GM19238 (cell line): ENCODE measurements at regions not wholly inside any gene's neighbourhood (a gene's known extent, or its start where the extent isn't known, plus 50 kb on each side); places are given as distances from the start of the nearest gene placed in this dataset.

Experiments
- DNase-seq: peaks from one replicate; pipeline ENCODE4 v3.0.0; 2011; ENCODE audit warnings: low spot score; ENCODE audit not compliant: insufficient read length

DNA sequence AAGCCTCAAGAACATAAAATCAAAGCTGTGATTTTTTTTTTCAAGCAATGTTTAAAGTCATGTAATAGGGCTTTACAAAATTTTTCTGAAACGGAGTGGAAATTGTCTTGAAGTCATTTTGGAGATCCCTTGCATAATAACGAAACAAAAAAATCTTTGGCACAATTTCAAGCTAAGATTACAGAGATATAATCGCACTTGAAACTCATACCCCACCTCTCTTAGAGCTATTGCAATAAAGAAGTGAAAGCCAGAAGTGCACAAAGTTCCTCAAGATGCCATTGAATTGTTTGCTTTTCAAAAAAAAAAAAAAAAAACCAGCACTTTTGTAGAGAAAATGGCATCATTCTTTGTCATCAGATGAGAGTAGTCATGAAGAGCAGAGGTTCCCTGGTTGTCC, 152.3 kb downstream of the PAX3 start:
- no peak for DNase-seq

DNA sequence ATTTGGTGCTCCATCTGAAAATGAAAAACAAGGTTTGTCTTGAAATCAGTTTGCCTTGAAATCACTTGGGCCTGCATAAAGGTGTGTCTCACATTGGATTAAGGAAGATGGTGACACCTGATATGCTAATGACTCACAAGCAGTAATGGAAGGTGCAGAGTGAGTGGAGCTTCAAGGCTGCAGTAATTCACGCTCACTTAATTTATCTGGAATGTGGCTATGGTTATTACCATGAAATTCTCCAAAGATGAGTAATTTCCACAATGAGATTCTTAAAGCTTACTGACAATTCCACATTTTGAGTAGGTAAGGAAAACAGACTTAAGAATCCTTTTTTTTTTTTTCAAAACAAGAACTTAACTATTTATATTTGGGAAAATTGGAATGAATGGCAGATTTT, 156.8 kb downstream of the PAX3 start:
- no peak for DNase-seq

DNA sequence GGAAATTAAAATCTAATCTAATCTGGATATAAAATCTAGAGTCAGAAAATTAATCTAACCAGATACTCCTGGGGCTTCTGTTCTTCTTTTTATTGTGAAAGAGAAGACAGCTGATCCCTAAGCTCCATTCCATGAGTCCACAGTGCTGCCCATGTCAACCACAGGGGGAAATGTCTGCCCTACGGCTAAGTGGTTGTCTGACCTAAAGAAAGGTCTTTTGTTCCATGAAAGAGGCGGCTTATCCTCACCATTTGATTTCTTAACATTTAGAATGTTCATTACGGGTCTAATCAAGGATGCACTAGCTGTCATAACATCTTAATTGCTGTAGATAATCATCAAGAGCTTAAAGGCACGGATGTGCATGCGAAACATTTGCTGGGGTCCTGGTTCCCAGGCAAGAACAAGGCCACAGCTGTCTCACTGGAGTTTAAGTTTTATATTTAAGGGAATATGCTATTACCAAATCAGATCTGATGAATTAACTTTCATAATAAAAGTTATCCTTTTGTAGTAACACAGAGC, 162.6 kb downstream of the PAX3 start:
- DNase-seq, result no peak

DNA sequence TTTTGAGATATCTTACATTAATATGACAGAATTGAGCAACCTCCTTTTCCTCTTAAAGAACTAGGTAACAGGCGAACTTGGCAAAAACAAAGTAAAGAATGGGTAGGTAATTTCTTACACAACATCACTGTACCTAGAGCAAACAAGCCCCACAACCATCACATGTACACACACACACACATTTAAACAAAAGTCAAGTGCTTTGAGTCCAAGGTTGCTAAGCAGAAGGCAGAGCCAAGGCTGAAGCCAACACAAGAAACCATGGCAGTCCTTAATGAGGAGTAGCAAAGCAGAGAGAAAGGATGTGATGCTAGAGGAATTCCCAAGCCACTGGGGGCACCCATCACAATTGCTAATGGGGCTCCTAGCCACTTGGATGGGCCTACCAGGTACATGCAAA, 164.1 kb downstream of the PAX3 start:
- no peak for DNase-seq

DNA sequence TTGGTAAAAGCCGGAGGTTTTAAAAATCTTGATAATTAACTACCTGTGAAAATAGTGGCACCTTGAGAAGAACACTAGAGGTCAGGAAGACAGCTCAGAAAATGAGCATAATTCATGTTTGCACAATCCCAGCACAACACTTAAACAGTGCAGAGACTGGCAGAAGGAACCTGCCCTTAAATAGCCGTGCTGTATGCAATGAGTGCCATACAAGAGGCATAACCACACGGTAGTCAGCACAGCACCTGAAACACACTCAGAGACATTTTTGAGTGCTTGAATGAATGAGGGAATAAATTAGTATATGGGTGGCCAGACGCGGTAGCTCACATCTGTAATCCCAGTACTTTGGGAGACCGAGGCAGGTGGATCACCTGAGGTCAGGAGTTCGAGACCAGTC, 164.9 kb downstream of the PAX3 start:
- DNase-seq, result no peak

DNA sequence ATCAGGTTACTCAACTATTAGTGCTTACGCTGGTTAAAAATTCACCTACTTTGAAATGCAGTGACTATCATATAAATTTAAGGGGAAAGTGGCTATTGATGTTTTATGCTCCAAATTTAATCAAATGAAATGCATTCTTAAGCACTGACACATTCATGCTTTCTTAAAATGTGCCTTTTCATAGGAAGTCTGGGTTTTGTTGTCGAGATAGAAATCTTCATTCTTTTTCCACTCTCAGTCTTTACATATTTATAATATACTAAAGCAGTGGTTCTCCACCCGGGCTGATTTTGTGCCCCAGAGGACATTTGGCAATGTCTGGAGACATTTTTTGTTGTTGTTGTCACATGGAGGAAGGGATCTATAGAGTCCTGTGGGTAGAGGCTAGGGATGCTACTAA, 167.9 kb downstream of the PAX3 start:
- DNase-seq, result no peak

DNA sequence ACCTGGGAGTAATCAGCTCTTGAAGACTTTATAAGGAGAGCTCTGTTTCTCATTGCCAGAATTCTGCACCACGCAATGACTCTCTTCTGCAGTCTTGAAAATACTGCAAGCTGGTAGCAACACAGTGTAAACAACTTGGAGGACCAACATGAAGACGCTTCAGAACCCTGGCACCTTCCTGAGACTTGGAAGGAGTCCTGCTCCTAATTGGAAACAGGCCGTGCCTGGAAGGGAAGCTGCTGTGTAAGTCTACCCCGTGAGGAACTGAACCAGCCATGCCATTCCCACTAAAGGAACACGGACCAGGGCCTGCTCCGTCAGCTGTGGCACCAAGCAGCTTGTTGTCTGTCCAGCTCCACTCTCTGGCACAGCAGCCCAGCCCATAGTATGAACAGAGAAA, 171.1 kb downstream of the PAX3 start:
- no peak for DNase-seq

DNA sequence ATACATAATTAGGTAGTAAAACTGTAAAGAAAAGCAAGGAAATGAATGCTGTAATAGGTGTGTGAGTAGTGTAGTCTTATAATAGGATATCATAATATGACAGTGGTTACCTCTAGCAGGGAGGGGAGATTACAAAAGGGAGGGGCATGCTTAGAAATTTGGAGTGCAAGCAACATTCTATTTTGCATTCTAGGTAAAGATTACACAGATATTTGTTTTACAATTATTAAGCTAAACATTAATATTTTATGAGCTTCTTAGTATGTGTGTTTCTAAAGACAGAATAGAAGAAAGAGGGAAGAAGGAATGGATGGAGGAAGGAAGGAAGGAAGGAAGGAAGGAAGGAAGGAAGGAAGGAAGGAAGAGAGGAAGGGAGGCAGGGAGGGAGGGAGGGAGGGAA, 177.9 kb downstream of the PAX3 start:
- DNase-seq, result no peak

DNA sequence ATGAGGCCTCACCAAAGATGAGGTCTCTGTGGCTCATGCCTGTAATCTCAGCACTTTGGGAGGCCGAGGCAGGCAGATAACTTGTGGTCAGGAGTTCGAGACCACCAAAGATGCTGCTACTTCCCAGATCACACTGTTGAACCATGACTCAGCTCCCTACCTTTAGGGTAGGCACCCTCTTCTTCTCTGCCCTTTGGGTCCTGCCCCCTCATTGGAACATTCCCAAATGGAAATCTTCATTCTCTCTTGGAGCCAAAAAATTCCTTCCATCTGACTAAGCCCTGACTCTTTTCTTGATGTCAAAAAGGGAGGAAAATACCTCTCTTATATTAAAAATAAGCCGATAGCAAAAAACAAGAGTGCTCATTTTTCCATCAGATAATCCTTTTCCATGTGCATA, 183.5 kb downstream of the PAX3 start:
- DNase-seq, result no peak

DNA sequence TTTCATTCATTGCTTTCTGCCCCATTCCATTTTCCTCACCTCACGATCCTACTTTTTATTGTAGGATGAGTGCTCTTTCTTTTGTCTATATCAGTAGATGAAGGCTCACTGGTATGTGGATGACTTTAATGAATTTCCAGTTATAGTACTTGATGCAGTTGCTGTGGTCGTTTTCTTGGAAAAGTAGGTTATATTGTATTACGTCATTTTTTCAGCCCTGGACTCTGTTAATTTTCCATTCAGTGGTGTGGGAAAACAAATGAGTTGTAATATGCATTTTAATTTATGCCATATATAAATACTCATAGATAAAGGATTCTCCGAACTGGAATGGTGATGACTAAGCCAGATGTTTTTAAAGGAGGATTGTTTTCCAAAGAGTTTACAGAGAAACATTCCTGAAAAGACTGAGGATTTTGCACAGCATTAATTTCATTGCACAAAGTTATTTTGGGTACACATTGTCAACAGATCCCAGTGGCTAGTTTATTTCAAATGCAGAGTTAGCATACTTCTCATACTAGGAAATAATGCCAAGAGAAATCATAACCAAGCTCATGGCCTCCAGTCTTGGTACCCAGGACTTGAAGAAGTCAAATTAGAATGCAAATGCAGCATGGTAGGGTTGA, 189.7 kb downstream of the PAX3 start:
- no peak for DNase-seq

DNA sequence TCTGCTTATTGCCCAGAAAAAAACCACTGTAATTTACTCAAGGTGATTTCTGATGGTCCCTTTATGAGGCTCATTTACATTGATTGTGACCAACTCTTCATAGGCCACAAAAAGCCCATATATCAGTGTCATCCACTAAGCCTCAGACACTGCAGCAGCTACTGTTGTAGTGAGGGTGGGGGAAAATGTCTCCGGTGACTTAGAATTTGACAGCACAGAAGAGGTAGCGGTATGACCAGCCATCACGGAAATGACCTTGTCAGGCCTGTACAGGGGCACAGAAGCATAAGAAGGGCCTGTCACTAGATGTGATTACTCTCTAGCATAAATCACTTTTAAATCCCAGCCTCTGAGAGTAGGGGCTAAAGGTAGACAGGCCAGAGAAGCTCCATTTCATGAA, 190.3 kb downstream of the PAX3 start:
- no peak for DNase-seq

DNA sequence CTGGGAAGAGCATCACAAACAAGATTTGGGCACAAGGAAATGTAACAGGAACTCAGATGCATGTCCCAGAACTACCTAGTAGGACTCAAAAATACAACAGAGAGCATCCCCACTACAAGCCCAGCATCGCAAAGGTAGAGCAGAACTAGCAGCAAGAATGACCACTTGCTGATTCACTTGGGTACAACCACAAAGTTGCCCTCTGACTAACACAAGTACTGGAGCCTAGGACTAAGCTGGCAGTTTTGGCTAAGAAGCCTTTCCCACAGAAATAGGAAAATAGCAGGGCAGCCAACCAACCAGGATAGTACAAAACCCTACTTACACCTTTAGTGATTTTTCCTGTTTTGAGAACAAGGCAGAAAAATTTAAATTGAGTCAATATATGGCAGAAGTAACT, 193.8 kb downstream of the PAX3 start:
- no peak for DNase-seq

DNA sequence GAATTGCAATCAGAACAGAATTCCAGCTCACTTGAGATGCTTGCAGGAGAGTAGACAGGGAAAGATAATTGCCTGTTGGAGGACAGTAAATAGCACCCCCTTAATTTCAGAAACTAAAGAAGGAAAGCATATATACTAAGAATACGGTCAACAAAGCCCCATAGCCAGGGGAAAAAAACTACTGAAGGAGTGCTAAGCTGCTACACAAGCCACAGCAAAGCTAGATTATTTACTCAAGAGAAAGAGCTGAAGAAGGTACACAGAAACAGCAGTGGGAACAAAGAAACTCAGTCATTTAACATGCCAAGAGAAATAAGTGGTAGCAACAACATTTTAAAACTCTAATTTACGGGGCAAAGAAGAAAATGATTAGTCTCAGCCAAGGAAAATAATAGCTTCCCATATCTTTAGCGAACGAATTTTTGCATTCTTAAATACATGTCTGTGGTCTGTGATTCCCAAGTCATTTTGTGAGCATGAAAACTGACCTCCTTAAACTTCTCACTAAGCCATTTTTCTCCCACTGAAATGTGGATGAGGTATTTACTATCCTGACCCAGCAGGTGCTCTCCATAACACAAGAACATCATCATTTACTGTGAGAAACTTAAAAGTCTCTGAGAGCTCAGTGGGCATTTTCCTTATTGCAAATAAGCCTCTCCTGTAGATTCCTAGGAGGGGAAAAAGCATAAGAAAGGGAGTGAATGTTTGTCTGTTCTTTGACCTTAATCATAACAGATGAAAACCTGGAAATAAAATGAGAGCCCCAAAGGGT, 196.0 kb downstream of the PAX3 start:
- no peak for DNase-seq

DNA sequence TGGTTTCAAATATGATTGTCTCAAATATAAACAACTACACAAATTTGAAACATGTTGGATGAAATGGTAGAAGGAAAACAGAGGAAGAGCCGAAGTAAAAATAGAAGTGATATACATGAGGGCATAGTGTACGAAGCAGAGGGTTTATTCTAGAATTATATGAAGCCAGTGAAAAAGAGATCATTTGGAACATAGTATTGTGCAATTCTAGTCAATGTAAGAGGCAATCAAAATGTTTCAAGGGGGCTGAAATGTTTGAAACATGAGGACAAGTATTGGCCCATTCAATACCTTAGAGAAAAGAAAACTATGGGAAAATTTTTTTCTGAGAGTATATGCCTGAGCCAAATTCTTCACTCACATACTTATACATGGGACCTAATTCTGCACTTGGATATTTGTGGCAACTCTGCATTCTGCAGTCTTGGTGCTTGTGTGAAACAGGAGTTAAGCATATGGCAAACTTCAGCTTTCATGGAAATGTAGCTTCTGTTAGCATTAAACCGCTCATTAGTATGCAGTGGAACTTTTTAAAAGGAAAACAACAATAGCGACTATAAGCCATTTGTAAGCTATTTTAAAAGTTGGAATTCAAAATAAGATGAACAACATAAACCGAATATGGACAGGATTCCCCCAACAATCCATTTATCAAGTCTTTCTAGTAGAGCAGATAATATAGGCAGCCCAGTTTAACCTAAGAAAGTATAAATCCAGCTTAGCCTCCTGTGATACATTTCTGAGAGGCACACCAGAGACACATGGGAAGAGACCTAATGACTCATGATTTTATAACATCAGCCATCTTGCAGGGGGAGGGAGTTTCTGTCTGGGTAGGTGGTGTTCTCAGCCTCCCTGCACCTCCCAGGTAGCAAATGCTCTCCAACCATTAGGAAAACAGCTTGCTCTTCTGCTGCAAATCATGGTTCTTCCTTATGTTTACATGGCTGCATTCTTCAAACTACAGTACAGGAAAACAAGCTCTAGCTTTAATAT, 197.8 kb downstream of the PAX3 start:
- DNase-seq, result no peak

DNA sequence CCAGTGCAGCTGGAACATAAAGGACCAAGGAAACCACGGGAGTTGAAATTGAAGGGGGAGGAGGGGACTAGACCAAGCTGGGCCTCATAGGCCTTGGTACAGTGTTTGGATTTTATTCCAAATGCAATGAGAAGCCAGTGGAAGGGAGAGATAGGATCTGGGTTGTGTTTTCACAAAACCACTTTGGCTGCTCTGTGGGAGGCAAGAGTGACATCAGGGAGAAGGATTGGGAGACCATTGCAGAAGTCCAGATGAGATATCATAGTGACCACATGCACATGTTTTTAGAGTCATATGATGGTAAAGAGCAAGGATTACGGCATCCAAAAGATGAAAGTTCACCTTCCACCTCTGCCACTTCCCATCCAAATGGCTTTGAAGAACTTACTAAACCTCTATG, 210.2 kb downstream of the PAX3 start:
- DNase-seq, result no peak

DNA sequence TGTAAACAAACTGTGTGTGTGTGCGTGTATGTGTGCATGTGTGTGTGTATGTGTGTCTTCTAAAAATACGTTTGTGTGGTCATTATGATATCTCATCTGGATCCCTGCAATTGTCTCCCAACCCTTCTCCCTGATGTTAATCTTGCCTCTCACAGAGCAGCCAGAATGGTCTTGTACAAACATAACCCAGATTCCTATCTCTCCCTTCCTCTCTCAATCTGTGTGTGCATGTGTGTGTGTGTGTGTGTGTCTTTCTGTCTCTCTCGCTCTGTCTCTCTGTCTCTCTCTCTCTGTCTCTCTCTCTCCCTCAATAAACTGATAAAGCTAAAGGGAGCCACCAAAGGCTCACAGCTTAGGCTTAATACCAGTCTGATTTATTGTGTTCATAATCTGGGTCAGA, 210.8 kb downstream of the PAX3 start:
- no peak for DNase-seq

DNA sequence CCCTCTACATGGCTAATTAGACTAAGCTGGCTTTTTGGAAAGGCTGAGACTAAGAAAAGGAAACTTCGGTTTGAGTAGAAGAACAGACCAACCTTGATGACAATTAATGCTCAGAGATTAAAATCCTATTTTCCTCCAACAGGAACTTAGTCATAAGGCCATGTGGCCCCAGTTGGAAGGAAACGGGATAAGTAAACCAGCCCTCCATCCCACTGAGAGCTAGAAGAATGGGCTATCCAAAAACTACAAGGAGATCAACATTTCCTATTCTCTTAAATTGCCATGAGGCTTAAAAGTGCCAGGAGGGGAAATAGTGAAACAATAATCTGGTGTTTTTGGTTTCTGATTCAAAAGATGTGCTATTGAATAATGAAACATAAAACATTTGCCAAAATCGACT, 216.6 kb downstream of the PAX3 start:
- no peak for DNase-seq

DNA sequence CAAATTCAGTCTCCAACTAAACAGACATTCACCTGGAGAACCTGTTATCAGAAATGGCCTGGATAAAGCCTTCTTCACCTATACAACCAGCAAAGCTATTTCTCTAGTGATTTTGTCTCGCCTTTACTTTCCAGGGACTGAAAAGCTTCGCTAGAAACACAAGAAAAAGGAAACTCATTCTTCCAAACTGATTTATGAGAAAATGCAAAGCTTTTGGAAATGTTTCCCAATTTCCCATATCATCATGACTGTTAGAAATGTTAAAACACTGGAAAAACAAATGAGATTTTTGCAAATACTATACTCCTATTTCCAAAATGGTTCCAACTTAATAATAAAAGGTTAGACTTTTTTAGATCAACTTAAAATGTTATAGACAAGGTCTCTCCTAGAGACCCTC, 218.7 kb downstream of the PAX3 start:
- no peak for DNase-seq

DNA sequence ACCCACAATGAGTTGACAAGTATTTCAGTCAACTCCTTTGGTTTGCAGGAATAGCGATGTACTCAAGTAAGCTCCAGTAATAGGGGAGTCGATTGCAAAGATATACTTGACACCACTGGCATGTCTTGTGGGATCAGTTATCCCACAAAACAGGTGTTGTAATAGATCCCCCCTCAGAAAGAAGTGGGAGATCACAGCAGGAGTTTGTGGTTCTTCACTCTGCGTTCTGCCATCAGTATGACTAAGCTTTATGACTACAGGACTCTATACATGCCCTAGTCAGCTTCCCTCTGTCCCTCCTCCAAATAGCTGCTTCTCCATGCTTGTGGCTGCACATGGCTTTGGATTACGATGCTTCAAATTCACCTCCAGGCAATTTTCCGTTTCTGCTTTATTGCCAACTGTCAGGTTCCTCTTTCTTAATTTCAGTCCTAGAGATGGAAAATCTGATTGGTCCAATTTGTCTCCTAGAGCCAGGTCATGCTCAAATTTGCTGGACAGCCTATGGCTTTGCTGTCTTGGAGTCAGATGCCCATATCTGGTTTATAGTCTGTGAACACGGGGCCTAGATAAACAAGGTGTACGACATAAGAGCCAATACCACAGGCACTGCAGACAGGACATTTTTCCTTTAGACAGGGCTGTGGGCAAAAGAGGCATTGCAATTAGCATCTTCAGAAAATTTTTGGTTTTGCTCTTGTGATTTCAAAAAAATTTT, 221.7 kb downstream of the PAX3 start:
- no peak for DNase-seq

DNA sequence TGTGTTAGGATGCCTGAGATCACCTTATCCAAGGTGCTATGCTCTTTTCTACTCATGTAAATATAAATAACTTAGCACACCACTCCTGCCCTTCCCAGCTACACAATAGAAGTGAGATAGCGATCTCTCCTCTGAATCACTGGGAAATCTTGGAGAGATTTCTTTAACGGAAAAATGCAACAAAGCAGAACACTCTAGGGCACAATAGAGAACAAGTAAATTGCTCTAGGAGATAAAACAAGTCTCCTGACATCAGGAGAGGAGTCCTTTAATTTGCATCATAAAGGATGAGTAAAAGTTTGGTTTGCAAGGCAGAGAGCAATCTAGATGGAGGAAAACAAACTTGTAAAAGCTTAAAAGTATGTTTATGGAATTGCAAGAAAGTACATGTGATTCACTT, 224.1 kb downstream of the PAX3 start:
- DNase-seq, result no peak

DNA sequence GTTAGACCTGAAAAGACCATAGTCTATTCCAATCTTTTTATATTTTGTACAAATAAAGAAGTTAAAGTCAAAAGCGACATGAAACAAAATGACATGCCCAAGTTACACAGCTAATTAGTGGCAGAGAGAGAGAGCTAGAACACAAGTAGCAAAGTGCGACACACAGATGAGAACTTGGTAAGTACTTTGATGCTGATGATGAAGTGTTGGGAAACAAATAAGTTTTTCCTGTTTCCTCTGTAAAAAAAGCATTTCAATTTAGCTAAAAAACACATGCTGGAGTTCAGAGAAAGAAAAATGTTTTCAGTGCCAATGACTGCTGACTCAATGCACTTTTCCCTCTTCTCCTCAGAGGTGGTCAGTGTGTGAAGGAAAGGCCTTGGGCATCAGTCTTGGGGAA, 226.9 kb downstream of the PAX3 start:
- DNase-seq, result no peak
